ENCODE measurements at regions not wholly inside any gene's neighbourhood (a gene's known extent, or its start where the extent isn't known, plus 50 kb on each side); places are given as distances from the start of the nearest gene placed in this dataset.

- TF ChIP-seq GATA2 (IDR thresholded peaks at IDR 0.05; ENCODE audit: low read depth, low read length) (no peak), GATA3 (IDR thresholded peaks at IDR 0.05; ENCODE audit: low read depth, low read length) (no peak)
Observed at GRCh38 chr1:30196457-30196856, 526.9 kb downstream of the MATN1 start.

Measured in SH-SY5Y (cell line).